ENCODE measurements at regions not wholly inside any gene's neighbourhood (a gene's known extent, or its start where the extent isn't known, plus 50 kb on each side); places are given as distances from the start of the nearest gene placed in this dataset.

GRCh38 chr18:46333431-46334135 lies 229.4 kb downstream of the HAUS1 start:
- Histone ChIP-seq H3K36me3 (ENCODE audit: control insufficient read depth, insufficient read depth, low read length) (no peaks in the 10 kb centered on the region), H3K4me3 (ENCODE audit: low read depth, low read length) (peak overlapping the region; percentile 63), H3K27me3 (ENCODE audit: control insufficient read depth, insufficient read depth, low read length) (no peaks in the 10 kb centered on the region)
- no peak for TF ChIP-seq CTCF (IDR thresholded peaks at IDR 0.05; ENCODE audit: insufficient read depth, low read length, severe bottlenecking)
- peak; percentile 17 for DNase-seq (ENCODE audit: low read depth)
- FAIRE-seq, result no peak

- FAIRE-seq (no peak), DNase-seq (ENCODE audit: low read depth) (no peak)
- peak overlapping the region; percentile 63 for H3K4me3 ChIP-seq (ENCODE audit: low read depth, low read length)
These were observed 230.7 kb downstream of the HAUS1 start for GRCh38 chr18:46334868-46335281.

GRCh38 chr18:46335534-46336101 lies 231.4 kb downstream of the HAUS1 start:
- TF ChIP-seq CTCF (IDR thresholded peaks at IDR 0.05; ENCODE audit: insufficient read depth, low read length, severe bottlenecking), result no peak
- peak overlapping the region; percentile 63 for H3K4me3 ChIP-seq (ENCODE audit: low read depth, low read length)
- H3K36me3 ChIP-seq (ENCODE audit: control insufficient read depth, insufficient read depth, low read length), result no peaks in the 10 kb centered on the region
- peak; percentile 12 for DNase-seq (ENCODE audit: low read depth)
- no peak for FAIRE-seq
- H3K27me3 ChIP-seq (ENCODE audit: control insufficient read depth, insufficient read depth, low read length), result no peaks in the 10 kb centered on the region

More at GRCh38 chr18:46334868-46335281, 230.7 kb downstream of the HAUS1 start:
- TF ChIP-seq CTCF (IDR thresholded peaks at IDR 0.05; ENCODE audit: insufficient read depth, low read length, severe bottlenecking), result no peak
- Histone ChIP-seq H3K27me3 (ENCODE audit: control insufficient read depth, insufficient read depth, low read length) (no peaks in the 10 kb centered on the region), H3K36me3 (ENCODE audit: control insufficient read depth, insufficient read depth, low read length) (no peaks in the 10 kb centered on the region)

GRCh38 chr18:46336278-46337111 lies 232.3 kb downstream of the HAUS1 start:
- Histone ChIP-seq H3K27me3 (ENCODE audit: control insufficient read depth, insufficient read depth, low read length) (no peaks in the 10 kb centered on the region), H3K4me3 (ENCODE audit: low read depth, low read length) (no peak overlapping the region), H3K36me3 (ENCODE audit: control insufficient read depth, insufficient read depth, low read length) (no peaks in the 10 kb centered on the region)
- DNase-seq (ENCODE audit: low read depth) (no peak), FAIRE-seq (no peak)
- TF ChIP-seq CTCF (IDR thresholded peaks at IDR 0.05; ENCODE audit: insufficient read depth, low read length, severe bottlenecking), result no peak

GRCh38 chr18:46337271-46337670 lies 233.1 kb downstream of the HAUS1 start:
- no peaks in the 10 kb centered on the region for H3K36me3 ChIP-seq (ENCODE audit: control insufficient read depth, insufficient read depth, low read length)
- FAIRE-seq, result no peak
- DNase-seq (ENCODE audit: low read depth), result no peak
- H3K27me3 ChIP-seq (ENCODE audit: control insufficient read depth, insufficient read depth, low read length), result no peaks in the 10 kb centered on the region
- H3K4me3 ChIP-seq (ENCODE audit: low read depth, low read length), result no peak overlapping the region
- TF ChIP-seq CTCF (IDR thresholded peaks at IDR 0.05; ENCODE audit: insufficient read depth, low read length, severe bottlenecking), result no peak
